ENCODE measurements at regions not wholly inside any gene's neighbourhood (a gene's known extent, or its start where the extent isn't known, plus 50 kb on each side); places are given as distances from the start of the nearest gene placed in this dataset.

GRCh38 chr5:114153833-114154232 is 208.0 kb upstream of the KCNN2 start:
- DNase-seq (ENCODE audit: low spot score), result no peak

GRCh38 chr5:114166081-114166480 is 195.8 kb upstream of the KCNN2 start:
- no peak for DNase-seq (ENCODE audit: low spot score)

GRCh38 chr5:114174131-114174530 is 187.7 kb upstream of the KCNN2 start:
- DNase-seq (ENCODE audit: low spot score), result no peak

GRCh38 chr5:114174837-114175236 is 187.0 kb upstream of the KCNN2 start:
- no peak for DNase-seq (ENCODE audit: low spot score)

GRCh38 chr5:114176356-114176755 is 185.5 kb upstream of the KCNN2 start:
- peak; percentile 71 for DNase-seq (ENCODE audit: low spot score)

- no peak for DNase-seq (ENCODE audit: low spot score)
Observed at GRCh38 chr5:114179134-114179533, 182.7 kb upstream of the KCNN2 start.

GRCh38 chr5:114184006-114184405 is 177.9 kb upstream of the KCNN2 start:
- DNase-seq (ENCODE audit: low spot score), result no peak

GRCh38 chr5:114185274-114185673 is 176.6 kb upstream of the KCNN2 start:
- peak; percentile 47 for DNase-seq (ENCODE audit: low spot score)

GRCh38 chr5:114191441-114191840 is 170.4 kb upstream of the KCNN2 start:
- DNase-seq (ENCODE audit: low spot score), result no peak

- DNase-seq (ENCODE audit: low spot score), result no peak
Observed at GRCh38 chr5:114192108-114192507, 169.8 kb upstream of the KCNN2 start.

GRCh38 chr5:114201332-114201731 is 160.5 kb upstream of the KCNN2 start:
- no peak for DNase-seq (ENCODE audit: low spot score)

- no peak for DNase-seq (ENCODE audit: low spot score)
Observed at GRCh38 chr5:114204923-114205322, 156.9 kb upstream of the KCNN2 start.

- no peak for DNase-seq (ENCODE audit: low spot score)
Observed at GRCh38 chr5:114206640-114207039, 155.2 kb upstream of the KCNN2 start.

- no peak for DNase-seq (ENCODE audit: low spot score)
Observed at GRCh38 chr5:114207615-114208014, 154.3 kb upstream of the KCNN2 start.

GRCh38 chr5:114208120-114208519 is 153.8 kb upstream of the KCNN2 start:
- DNase-seq (ENCODE audit: low spot score), result no peak

GRCh38 chr5:114208588-114208987 is 153.3 kb upstream of the KCNN2 start:
- DNase-seq (ENCODE audit: low spot score), result no peak

GRCh38 chr5:114210662-114211061 is 151.2 kb upstream of the KCNN2 start:
- DNase-seq (ENCODE audit: low spot score), result no peak

- DNase-seq (ENCODE audit: low spot score), result no peak
Observed at GRCh38 chr5:114221807-114222206, 140.1 kb upstream of the KCNN2 start.

- DNase-seq (ENCODE audit: low spot score), result peak; percentile 10
Observed at GRCh38 chr5:114223866-114224265, 138.0 kb upstream of the KCNN2 start.

- DNase-seq (ENCODE audit: low spot score), result peak; percentile 67
Observed at GRCh38 chr5:114237766-114238165, 124.1 kb upstream of the KCNN2 start.

GRCh38 chr5:114238771-114239313 is 123.0 kb upstream of the KCNN2 start:
- DNase-seq (ENCODE audit: low spot score), result no peak

- DNase-seq (ENCODE audit: low spot score), result no peak
Observed at GRCh38 chr5:114243281-114243971, 118.4 kb upstream of the KCNN2 start.

- peak; percentile 31 for DNase-seq (ENCODE audit: low spot score)
Observed at GRCh38 chr5:114243972-114244317, 117.9 kb upstream of the KCNN2 start.

GRCh38 chr5:114249823-114250222 is 112.0 kb upstream of the KCNN2 start:
- DNase-seq (ENCODE audit: low spot score), result no peak

Measured in kidney capillary endothelial cell (primary cell).